IMR-90 (cell line): ENCODE measurements at regions not wholly inside any gene's neighbourhood (a gene's known extent, or its start where the extent isn't known, plus 50 kb on each side); places are given as distances from the start of the nearest gene placed in this dataset.

Experiments
- ATAC-seq: fragments of 200-7000 bp; cut with Tn5 transposase; 2 replicates; pipeline ENCODE4 v1.9.1; 2020; ENCODE audit warnings: low read depth, mild to moderate bottlenecking, moderate library complexity
- BruUV-seq: library from RNA; stranded (reverse); fragments of 400-500 nt; replicated peaks from 2 replicates; lab custom pipeline; 2021; lab: Mats Ljungman, UMichigan
- CTCF ChIA-PET: fragments of 300-600 bp; formaldehyde crosslinking; extraction: SDS; loops from one replicate; lab custom pipeline; 2021; ENCODE audit warnings: antibody characterized with exemption; lab: Yijun Ruan, JAX
- POLR2A ChIA-PET: fragments of 300-600 bp; sonication (Branson Sonifier 250); formaldehyde crosslinking; loops from one replicate; lab custom pipeline; 2022; ENCODE audit warnings: antibody characterized with exemption; ENCODE audit not compliant: unreplicated experiment; lab: Charles Lee
- DNase-seq: peaks from one replicate; pipeline ENCODE4 v3.0.0; 2013
- H2AFZ ChIP-seq: replicated peaks from 2 replicates; pipeline ENCODE3; 2013; ENCODE audit warnings: low read length, mild to moderate bottlenecking; ENCODE audit not compliant: poor library complexity
- H2AK5ac ChIP-seq: 2 replicates; pipeline ENCODE4 v1.6.1; 2013; ENCODE audit warnings: low read depth, low read length, inconsistent platforms
- H2AK9ac ChIP-seq: replicated peaks from 2 replicates; pipeline ENCODE3; 2013; ENCODE audit warnings: mild to moderate bottlenecking, low read depth, low read length, moderate library complexity; ENCODE audit not compliant: poor library complexity
- H2BK120ac ChIP-seq: 2 replicates; pipeline ENCODE4 v1.6.1; 2013; ENCODE audit warnings: low read depth, low read length, inconsistent platforms
- H2BK15ac ChIP-seq: 3 replicates; pipeline ENCODE4 v1.6.1; 2013; ENCODE audit warnings: low read depth, low read length, inconsistent platforms
- H2BK20ac ChIP-seq: 2 replicates; pipeline ENCODE4 v1.6.1; 2013; ENCODE audit warnings: low read depth, mild to moderate bottlenecking, inconsistent platforms, low read length, moderate library complexity
- H2BK5ac ChIP-seq: 2 replicates; pipeline ENCODE4 v1.6.1; 2013; ENCODE audit warnings: mild to moderate bottlenecking, low read depth, low read length, inconsistent platforms; ENCODE audit not compliant: poor library complexity, severe bottlenecking
- H3K14ac ChIP-seq: replicated peaks from 2 replicates; pipeline ENCODE4 v1.6.1; 2013; ENCODE audit warnings: low read depth, low read length, inconsistent platforms
- H3K18ac ChIP-seq: 2 replicates; pipeline ENCODE4 v1.6.1; 2013; ENCODE audit warnings: low read depth, low read length, control low read depth
- H3K23ac ChIP-seq: 2 replicates; pipeline ENCODE4 v1.6.1; 2013; ENCODE audit warnings: low read depth, low read length, inconsistent platforms
- H3K27ac ChIP-seq: 2 replicates; pipeline ENCODE4 v1.5.1; 2013; ENCODE audit warnings: mild to moderate bottlenecking, control low read depth, low read length; ENCODE audit not compliant: insufficient read depth
- H3K27me3 ChIP-seq: 2 replicates; pipeline ENCODE4 v1.6.1; 2013; ENCODE audit warnings: low read length; ENCODE audit not compliant: control insufficient read depth, insufficient read depth
- H3K36me3 ChIP-seq: 2 replicates; pipeline ENCODE4 v1.6.1; 2013; ENCODE audit warnings: low read length, mixed read lengths; ENCODE audit not compliant: control insufficient read depth, insufficient read depth
- H3K4ac ChIP-seq: 2 replicates; pipeline ENCODE4 v1.6.1; 2013; ENCODE audit warnings: low read depth, low read length, inconsistent platforms
- H3K4me1 ChIP-seq: 2 replicates; pipeline ENCODE4 v1.6.1; 2013; ENCODE audit warnings: low read length, mixed read lengths; ENCODE audit not compliant: control insufficient read depth, insufficient read depth
- H3K4me2 ChIP-seq: 2 replicates; pipeline ENCODE4 v1.6.1; 2013; ENCODE audit warnings: low read depth, mild to moderate bottlenecking, control low read depth, low read length, moderate library complexity
- H3K4me3 ChIP-seq: 2 replicates; pipeline ENCODE4 v1.5.1; 2013; ENCODE audit warnings: low read depth, mild to moderate bottlenecking, control low read depth, low read length, moderate library complexity; ENCODE audit not compliant: insufficient read depth
- H3K56ac ChIP-seq: 2 replicates; pipeline ENCODE4 v1.6.1; 2013; ENCODE audit warnings: low read length, inconsistent platforms; ENCODE audit not compliant: insufficient read depth; ENCODE audit errors: extremely low read depth
- H3K79me1 ChIP-seq, 2 experiments: 2 replicates each; pipeline ENCODE4 v1.6.1; 2013; ENCODE audit warnings: low read length in 2 of 2, inconsistent platforms in 1 of 2, low read depth in 1 of 2
- H3K9ac ChIP-seq: 2 replicates; pipeline ENCODE4 v1.6.1; 2013; ENCODE audit warnings: low read depth, low read length, control low read depth
- H3K9me1 ChIP-seq: 2 replicates; pipeline ENCODE4 v1.6.1; 2013; ENCODE audit warnings: low read length, inconsistent platforms; ENCODE audit not compliant: insufficient read depth
- H3K9me3 ChIP-seq: 2 replicates; pipeline ENCODE4 v1.6.1; 2013; ENCODE audit warnings: low read length; ENCODE audit not compliant: control insufficient read depth, insufficient read depth
- H4K20me1 ChIP-seq: 2 replicates; pipeline ENCODE4 v1.6.1; 2013; ENCODE audit warnings: low read length, inconsistent platforms; ENCODE audit not compliant: insufficient read depth
- H4K5ac ChIP-seq: 2 replicates; pipeline ENCODE4 v1.6.1; 2013; ENCODE audit warnings: mild to moderate bottlenecking, low read depth, low read length, control low read depth
- H4K8ac ChIP-seq, 2 experiments: 2 replicates each; pipeline ENCODE4 v1.6.1; 2013; ENCODE audit warnings: low read depth in 2 of 2, low read length in 2 of 2, control low read depth in 1 of 2, inconsistent platforms in 1 of 2
- H4K91ac ChIP-seq: 2 replicates; pipeline ENCODE4 v1.6.1; 2013; ENCODE audit warnings: low read depth, low read length, inconsistent platforms; ENCODE audit not compliant: insufficient read depth
- CEBPB ChIP-seq: IDR thresholded peaks from 2 replicates; pipeline ENCODE4 v1.6.1; 2012; ENCODE audit warnings: low read depth, low read length, improper control_type of control experiment
- NFE2L2 ChIP-seq: fragments of 150-350 bp; IDR thresholded peaks from 2 replicates; pipeline ENCODE4 v1.6.1; 2016; ENCODE audit warnings: low read depth, mild to moderate bottlenecking, low read length
- WGBS, 2 experiments: methylation state at CpG; one replicate each; pipeline versions ENCODE4 v1.1.5 to v1.1.7; 2013; ENCODE audit warnings: missing lambda C conversion rate in 2 of 2; ENCODE audit not compliant: insufficient read length in 1 of 2; ENCODE audit errors: extremely low coverage in 2 of 2; 5-methylcytosine and 5-hydroxymethylcytosine counted together
- dilution Hi-C: fragments of 300-500 bp; cut with HindIII; formaldehyde crosslinking; loops from one replicate; pipeline ENCODE4 v1.14.3; 2018; ENCODE audit warnings: low sequenced_read_pairs; ENCODE audit not compliant: unreplicated experiment
- in situ Hi-C: fragments of 300-500 bp; cut with MboI; formaldehyde crosslinking; loops from 3 replicates; pipeline ENCODE4 v1.14.3; 2019; ENCODE audit warnings: low sequenced_read_pairs, inconsistent platforms, mixed read lengths
- intact Hi-C: fragments of 100-400 bp; cut with micrococcal nuclease; formaldehyde crosslinking; loops from 2 replicates; pipeline ENCODE4 v1.10.0; 2022

- no peak overlapping the region for H3K14ac ChIP-seq
- dilution Hi-C loops (no loop called here), in situ Hi-C loops (loop anchor here (25.0 kb wide), 1 partner anchor 1178 kb away; no protein-coding TSS in a partner anchor), intact Hi-C loops (no loop called here)
- H3K9me3 ChIP-seq = no peaks in the 10 kb centered on the region
- no peak overlapping the region for H3K9ac ChIP-seq
- TF ChIP-seq CEBPB (peak; percentile 41; the same call in 1 of the 2 replicates), NFE2L2 (no peak)
- no CpG with 5 or more reads among the region's 2 CpGs for WGBS, 2 experiments
- no peak overlapping the region for H2BK20ac ChIP-seq
- H3K4me1 ChIP-seq = no peaks in the 10 kb centered on the region
- BruUV-seq = no TSS peak
- POLR2A ChIA-PET = no interaction called here
- H3K27me3 ChIP-seq = no peaks in the 10 kb centered on the region
- no peak overlapping the region for H3K4me3 ChIP-seq
- H3K18ac ChIP-seq = no peak overlapping the region
- ATAC-seq (no peak), DNase-seq (no peak)
- no peak overlapping the region for H2AK5ac ChIP-seq
- H4K20me1 ChIP-seq = no peaks in the 10 kb centered on the region
- CTCF ChIA-PET = interaction anchor here (0.7 kb wide), 1 partner anchor 8 kb away, joined by 3 read pairs; no protein-coding TSS in a partner anchor
- H3K4ac ChIP-seq = no peak overlapping the region
- H4K8ac ChIP-seq = no peak overlapping the region
- no peaks in the 10 kb centered on the region for H3K36me3 ChIP-seq
- H2BK120ac ChIP-seq = no peak overlapping the region
- H2AK9ac ChIP-seq = no peak overlapping the region
- no peaks in the 10 kb centered on the region for H3K9me1 ChIP-seq
- H3K4me2 ChIP-seq = no peak overlapping the region
- no peak overlapping the region for H3K23ac ChIP-seq
- no peak overlapping the region for H4K91ac ChIP-seq
- H2BK5ac ChIP-seq = no peak overlapping the region
- H3K27ac ChIP-seq = no peak overlapping the region
- no peak overlapping the region for H3K56ac ChIP-seq
- no peak overlapping the region for H2AFZ ChIP-seq
- H4K5ac ChIP-seq = no peak overlapping the region
- H3K79me1 ChIP-seq = no peaks in the 10 kb centered on the region
- no peak overlapping the region for H2BK15ac ChIP-seq
Observed at GRCh38 chr4:79034544-79034943, 95.3 kb upstream of the PAQR3 start.
